ENCODE measurements at regions not wholly inside any gene's neighbourhood (a gene's known extent, or its start where the extent isn't known, plus 50 kb on each side); places are given as distances from the start of the nearest gene placed in this dataset.

DNA sequence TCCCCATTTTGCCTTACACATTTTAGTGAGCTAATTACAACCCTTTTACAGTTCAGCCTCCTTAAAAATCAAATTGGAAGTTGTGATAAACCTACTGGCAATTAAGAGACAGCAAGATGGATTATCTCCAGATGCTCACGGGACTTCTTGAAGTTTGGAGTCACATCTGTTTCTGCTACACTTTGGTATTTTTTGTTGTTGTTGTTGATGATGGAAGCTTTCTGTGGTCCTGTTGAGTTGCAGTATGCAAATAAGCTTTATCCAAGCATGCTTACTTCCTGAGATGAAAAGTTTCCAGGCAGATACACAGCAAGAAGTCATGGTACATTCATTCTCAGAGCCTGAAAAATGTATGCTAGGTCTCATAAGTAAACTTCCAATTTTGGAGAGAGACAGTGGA is 670.0 kb upstream of the AMOT start:
- TF ChIP-seq, protein P1, sequence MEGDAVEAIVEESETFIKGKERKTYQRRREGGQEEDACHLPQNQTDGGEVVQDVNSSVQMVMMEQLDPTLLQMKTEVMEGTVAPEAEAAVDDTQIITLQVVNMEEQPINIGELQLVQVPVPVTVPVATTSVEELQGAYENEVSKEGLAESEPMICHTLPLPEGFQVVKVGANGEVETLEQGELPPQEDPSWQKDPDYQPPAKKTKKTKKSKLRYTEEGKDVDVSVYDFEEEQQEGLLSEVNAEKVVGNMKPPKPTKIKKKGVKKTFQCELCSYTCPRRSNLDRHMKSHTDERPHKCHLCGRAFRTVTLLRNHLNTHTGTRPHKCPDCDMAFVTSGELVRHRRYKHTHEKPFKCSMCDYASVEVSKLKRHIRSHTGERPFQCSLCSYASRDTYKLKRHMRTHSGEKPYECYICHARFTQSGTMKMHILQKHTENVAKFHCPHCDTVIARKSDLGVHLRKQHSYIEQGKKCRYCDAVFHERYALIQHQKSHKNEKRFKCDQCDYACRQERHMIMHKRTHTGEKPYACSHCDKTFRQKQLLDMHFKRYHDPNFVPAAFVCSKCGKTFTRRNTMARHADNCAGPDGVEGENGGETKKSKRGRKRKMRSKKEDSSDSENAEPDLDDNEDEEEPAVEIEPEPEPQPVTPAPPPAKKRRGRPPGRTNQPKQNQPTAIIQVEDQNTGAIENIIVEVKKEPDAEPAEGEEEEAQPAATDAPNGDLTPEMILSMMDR (IDR thresholded peaks at IDR 0.05; ENCODE audit: borderline replicate concordance, extremely low read depth, low read length, poor library complexity, severe bottlenecking) = no peak
- no peak for TF ChIP-seq EZH2 (IDR thresholded peaks at IDR 0.05; ENCODE audit: borderline replicate concordance, low read depth, low read length, severe bottlenecking)

Data from DND-41 (cell line).